HCEC 1CT (cell line): ENCODE measurements at regions not wholly inside any gene's neighbourhood (a gene's known extent, or its start where the extent isn't known, plus 50 kb on each side); places are given as distances from the start of the nearest gene placed in this dataset.
"Not testable (repeated sequence)": the region's sequence is repeated elsewhere in the genome, so short reads cannot be mapped to it uniquely, and the experiment has no call there.

Source experiments
- DNase-seq: peaks from one replicate; pipeline ENCODE4 v3.0.0-alpha.2; 2017

DNA sequence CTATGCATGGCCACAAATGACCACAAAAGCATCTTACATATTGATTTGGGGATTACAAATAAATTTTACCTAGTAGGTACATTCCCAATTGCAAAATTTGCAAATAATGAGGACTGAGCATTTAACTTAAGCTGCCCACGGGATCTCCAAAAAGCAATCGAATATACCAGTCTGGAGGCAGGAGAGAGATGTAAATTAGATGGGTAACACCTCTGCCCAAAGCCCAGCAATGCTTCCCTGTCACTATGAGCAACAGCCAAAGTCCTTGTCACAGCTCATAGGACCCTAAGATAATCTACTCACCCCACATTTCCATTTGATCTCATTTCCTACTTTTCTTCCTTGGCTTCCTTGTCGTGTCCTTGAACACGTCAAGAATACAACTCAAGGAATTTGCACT, 172.2 kb downstream of the SUCLG1 start:
- DNase-seq, result no peak

DNA sequence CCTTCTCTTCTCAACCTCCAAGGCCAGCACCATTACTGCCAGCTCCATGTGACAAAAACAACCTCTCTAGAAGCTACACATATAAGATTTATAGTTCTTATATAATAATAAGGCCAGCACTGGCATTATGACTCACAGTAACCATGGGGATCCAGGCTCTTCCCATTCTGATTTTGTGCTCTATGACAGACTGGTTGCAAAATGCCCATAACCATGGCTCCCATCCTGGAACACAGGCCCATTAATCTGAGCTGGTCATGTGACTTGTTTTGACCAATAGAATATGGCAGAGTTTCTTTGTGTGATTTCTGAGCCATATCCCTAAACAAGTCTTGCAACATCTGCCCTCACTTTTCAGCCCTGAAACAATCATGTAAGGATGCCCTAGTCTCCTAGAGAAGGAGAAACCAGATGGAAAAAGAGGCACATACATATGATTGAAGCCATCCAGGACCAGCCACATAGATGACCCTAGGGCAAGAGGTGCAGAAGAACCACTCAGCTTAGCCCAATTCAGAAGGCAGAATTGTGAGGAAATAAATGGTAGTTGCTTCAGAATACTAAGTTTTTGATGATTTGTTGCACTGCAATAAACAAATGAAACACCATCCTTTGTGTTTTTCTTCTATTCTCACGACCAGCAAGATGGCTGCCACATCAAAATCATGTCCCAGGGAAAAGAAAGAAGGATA, 173.9 kb downstream of the SUCLG1 start:
- DNase-seq, result no peak

DNA sequence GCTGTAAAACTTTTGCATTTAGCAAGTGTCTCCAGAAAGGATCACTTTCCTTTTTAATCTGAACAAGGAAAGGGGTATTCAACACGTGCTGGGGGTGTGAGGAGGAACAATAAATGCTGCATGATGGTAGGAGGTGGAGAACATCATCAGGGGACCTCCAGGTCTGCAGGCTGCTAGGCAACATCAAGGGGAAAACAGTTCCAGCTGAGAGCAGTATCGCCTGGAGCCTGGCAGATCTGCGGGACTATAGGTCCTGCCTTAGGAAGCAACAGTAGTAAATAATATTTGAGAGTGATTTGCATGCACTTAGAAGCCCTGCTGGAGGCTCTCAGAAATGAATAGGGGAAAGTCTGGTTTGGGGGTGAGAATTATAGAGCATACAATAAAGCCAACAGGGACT, 175.6 kb downstream of the SUCLG1 start:
- no peak for DNase-seq

DNA sequence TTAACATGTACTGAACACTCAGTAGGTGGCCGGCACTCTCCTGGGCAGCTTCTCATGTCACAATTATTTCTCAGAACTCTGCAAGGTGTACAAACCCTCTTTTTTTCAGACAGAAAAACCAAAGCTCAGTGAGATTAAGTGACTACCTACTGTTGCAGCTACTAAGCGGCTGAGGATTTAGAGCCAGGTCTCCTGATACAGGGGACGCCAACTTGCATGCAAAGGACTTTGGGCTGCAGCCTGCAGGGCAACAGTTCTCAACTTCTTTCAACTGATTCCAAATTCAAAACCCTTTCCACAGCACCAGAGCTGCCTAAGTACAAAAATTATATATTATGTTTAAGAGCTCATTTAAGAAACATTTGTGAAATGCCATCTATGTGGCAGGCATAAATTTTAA, 177.6 kb downstream of the SUCLG1 start:
- no peak for DNase-seq

DNA sequence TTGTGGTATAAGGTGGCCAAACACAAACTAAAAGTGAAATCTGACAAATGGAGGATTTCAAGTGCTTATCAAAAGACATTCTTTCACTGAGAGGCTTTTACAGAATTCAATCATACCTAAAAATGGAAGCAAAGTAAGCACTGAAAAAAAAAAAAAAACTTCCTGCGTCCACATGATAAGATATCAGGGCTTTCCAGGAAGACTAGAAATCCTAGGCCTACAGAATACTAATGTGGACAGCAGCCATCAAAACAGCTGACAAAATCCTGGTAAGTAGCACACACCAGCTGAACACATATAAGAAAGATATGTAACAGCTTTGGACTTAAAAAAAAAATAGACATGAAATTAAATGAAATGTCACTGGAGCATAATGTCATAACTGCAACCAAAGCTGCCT, 178.2 kb downstream of the SUCLG1 start:
- no peak for DNase-seq

DNA sequence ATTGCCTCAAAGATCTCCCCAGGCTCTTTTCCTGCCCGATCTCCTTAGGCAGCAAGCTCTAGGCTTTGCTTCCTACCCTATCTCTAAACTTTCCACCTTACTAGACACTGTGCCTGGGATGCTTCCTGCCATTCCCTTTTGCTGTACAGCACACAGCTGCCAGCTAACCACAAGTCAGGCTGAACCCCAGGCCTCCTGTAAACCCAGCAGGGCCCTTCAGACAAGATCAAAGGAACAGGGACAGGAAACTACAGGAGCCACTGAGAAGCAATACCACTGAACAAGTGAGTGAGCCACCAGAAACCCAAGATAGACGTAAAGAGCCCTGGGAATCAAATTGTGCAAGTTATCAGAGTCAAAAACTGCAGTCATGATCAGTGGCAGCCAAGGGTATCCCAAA, 180.7 kb downstream of the SUCLG1 start:
- no peak for DNase-seq

DNA sequence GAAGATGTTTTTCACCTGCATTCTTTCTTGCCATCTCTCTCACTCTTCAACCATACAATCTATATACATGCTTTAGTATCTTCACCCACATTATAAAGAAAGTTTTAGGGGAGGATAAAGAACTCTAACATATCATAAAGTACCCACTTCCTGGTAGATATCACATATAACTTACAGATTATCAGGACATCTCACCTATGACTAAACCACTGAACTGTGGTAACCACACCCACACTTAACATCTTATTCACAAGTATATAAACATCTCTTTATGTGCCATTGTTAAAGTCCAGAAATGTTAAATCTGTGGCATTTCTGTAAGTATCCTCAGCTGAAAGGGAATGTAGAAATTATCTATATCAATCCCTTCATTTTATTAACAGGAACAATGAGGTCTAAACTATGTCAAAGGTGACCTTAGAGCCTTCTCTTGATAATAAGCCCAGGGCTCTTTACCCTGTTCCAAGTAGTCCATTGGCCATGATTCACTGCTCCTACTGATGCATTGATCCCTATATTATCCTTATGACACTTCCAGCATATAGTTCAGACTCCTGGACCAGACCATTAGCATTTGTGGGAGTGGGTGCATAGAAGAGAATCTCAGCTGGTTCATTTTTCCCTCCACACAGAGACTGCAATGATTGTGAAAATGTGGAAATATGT, 182.4 kb downstream of the SUCLG1 start:
- DNase-seq, result no peak

DNA sequence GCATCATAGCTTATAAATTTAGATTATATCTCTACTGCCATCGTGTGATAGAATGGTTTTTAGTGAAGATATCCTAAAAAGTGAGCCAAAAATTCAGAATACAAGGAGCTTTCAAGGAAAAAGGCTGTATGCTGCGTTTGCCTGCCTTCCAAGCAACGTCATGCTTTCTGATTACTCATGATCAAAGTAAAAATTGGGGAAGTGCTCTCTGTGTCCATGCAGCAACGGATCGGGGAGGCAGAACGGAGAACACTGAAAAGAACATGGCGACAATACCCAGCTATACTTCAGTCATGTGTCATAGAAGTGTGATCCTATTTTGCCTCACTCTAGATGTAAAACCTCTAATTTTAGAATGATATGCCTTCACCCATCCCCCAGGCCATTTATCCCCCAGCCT, 185.7 kb downstream of the SUCLG1 start:
- no peak for DNase-seq

DNA sequence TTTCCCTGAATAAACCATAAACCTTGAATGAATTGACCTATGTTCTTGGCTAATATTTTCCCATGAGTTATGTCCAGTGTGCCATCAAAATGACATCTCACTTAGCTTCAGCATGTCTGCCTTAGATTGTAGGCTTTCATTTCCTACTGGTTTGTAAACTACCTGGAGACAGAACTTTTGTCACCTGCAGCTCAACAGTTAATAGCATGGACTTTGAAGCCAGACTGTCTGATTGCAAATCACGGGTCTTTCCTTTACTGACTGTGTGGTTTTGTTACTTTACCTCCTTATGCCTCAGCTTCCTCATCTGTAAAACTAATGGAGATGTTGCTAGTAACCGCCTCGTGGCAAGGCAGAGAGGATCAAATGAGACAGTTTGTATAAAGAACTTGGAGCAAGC, 187.1 kb downstream of the SUCLG1 start:
- no peak for DNase-seq

DNA sequence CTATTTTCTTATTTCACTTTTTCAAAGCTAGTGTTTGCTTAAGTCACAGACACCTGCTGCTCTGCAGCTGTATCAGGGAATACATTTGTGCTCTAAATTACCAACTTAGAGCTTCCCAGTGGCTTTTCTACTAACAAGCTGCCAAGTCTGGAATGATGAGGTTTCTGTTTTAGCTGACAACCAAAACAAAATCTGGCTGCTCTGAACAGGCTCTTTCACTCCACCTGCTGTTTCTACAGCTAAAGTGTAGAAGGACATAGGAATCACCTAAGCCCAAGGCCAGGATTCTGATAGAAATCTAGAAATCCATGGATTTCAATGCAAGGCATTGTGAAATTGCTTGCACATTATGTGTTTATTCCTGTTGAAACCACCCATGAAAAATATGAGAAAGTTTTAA, 201.2 kb downstream of the SUCLG1 start:
- DNase-seq, result no peak

DNA sequence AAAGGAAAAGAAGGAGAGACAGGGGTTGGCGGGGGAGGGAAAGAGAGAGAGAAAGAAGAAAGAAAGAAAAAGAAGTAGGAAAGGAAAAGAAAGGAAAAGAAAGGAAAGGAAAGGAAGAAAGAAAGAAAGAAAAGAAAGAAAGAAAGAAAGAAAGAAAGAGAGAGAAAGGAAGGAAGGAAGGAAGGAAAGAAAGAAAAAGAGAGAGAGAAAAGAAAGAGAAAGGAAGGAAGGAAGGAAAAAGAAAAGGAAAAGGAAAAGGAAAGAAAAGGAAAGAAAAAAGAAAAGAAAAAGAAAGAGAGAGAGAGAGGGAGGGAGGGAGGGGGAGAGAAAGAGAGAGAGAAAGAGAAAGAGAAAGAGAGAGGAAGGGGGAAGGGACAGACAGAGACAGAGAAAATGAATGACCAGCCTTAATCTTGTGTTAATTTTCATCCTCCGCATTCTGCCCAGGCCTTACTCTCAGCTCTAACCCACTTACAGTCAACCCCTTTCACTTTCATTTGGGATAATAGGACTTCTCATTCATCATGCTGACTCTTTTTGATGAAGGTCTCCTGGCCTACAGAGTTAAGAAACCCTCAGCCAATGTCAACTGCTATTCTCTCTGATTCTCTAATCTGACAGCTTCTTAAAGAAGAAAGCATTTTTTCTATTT, 207.3 kb downstream of the SUCLG1 start:
- DNase-seq, result no peak

DNA sequence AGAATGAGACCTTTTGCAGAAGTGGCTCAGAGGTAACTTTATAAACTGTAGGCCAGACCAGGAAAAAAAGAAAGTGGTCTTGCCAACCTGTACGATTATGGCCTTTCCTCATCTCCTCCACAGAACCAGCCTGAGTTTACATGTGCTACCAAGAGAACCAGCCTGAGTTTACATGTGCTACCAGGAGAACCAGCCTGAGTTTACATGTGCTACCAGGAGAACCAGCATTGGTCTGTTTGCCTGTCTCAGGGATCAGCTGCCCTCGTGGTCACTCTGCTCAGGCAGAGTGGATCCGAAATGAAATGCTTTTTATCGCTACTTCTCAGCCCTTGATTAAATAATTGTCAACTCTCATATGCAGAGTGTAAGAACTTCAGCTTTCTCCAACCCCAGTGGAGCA, 209.9 kb downstream of the SUCLG1 start:
- DNase-seq, result no peak

DNA sequence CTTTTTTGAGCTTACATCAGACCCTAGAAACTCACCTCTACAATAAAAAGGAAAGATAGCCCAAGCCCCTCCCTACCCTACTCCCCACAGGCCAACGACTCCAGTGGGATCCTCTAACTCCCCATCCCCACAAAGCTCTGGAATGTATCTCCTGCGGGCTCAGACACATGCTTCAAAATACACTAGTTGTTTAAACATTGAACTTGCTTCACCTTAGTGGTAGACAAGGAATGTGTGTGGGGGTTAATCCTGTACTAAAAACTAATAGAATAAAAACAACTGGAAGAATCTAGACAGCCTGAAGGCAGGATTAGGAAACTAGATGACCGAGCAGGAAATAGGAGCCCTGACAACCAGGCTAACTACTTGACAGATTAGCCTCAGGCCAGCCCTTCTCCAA, 211.5 kb downstream of the SUCLG1 start:
- no peak for DNase-seq

DNA sequence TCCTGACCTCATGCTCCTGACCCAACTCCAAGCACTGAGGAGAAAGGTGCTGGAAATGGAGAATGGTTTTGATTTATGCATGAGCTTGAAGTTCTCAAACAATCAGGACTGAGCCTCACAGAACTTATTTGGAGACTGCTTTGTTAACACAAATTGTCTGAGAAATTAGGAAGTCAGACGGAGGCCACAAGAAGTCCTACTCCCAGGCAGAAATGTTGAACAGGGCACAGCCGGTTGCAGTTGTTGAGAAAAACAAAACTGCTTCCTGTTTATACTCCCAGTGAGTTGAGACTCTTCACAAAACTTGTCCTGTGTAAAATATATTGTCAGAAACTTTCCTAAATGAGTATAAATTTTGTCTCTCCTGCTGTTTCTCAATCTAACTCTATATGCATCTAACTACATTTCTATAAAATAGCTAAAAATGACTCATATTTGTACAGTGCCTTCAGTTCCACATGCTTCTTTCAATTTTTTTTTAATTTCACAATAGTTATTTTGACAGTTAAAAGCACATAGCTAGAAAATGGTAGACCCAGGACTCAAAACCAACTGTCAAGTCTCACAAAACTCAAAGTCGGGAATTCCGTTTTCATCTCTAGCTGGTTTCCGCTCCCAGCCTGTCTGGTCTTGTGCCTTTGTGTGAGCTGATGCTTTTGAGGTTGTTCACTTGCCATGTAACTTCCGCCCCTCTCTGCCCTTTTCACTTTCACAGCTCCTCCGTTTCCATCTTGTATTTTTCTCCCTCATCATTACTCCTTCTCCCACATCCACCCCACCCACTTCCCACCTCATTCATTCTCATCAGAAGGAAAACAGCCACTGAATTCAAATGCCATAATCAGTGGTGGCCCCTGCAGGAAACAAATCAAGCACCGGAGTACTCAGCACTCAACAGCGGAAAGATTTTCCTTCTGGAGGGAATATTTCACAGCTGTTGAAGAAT, 215.0 kb downstream of the SUCLG1 start:
- no peak for DNase-seq

DNA sequence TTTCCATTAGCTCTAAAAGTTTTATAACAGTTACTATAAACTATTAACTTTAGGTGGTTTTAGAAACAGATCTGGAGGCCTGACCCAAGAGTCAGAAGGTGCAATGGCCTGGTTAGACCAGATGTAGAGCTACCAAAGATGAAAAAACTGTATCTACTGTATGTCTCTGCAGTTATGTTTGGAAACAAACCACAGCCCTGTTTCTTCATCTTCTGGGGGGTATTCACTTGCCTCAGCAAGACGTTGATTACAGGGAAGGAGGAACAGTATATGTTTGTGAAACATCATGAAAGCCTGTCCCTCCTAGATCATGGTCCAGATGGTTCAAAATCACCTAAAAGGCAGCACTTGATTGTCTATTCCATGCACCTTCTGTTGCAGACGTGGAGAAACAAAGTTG, 220.2 kb downstream of the SUCLG1 start:
- no peak for DNase-seq

DNA sequence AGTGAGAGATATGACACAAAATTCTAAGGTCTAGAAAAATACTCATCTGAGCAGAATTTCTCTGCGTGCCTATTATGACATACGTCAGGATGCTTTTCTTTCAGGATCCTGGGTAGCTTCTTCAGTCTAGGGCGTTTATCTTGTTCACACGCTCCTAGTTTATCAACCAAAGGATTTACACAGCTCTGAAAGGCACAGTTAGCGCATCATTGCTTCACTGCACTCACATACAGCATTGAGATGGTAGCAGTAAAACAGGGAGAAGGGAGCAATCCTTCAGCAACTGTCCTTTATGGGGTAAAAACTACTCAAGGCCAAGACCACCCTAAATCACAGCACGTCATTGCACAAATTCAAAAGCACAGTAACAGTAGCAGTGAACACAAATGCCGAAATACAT, 222.8 kb downstream of the SUCLG1 start:
- no peak for DNase-seq

DNA sequence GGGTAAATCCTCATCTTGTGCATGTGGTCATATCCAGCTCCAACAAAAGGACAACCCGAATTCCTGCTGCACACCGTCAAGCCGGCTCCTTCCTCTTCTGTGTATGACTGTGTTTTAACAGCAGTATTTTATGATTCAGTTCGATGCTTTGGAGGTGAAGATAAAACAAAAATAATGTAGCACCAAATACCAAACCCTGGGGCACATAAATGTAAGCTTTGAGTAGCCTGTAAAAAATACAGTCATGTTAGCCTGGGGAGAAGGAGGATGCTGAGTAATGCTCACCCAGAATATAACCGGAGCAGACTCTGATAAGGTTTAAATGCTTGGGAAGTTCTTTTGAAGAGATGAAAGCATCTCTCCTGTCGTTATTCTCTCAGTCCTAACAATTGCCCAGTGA, 225.0 kb downstream of the SUCLG1 start:
- no peak for DNase-seq

DNA sequence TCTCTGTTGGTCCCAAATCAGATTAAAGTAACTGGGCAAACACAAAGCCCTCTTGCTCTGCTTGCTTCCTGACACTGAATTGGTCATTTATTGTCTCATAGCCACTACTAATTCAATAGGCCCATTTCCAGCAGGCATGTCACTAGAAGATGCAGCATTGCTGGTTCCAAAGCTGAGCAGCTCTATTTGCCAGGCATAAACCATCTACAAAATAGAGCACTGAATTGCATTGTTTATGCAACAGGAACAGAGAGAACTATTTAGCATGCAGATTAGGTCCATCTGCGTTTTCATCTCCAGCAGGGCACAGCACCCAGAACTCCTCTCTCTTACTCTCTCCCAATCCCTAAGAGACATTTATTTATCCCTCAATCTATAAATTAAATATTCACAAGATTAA, 227.6 kb downstream of the SUCLG1 start:
- no peak for DNase-seq

DNA sequence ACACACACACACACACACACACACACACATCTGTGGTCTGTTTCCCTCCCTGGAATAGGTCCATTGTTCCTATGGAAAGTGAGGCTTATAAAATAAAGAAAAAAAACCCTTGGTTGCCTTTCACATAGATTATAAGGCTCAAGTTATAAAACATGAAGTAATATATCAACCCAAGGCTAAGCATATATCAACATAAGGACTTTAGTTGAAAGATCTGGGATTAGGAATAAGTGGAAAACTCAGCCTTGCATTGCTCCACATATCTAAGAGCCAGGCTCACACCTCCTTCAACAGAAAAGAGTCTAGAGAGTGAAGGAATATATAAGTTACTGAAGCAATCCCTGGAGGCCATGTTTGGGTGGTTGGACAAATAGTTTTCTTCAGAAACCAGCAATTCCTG, 235.0 kb downstream of the SUCLG1 start:
- DNase-seq, result no peak

DNA sequence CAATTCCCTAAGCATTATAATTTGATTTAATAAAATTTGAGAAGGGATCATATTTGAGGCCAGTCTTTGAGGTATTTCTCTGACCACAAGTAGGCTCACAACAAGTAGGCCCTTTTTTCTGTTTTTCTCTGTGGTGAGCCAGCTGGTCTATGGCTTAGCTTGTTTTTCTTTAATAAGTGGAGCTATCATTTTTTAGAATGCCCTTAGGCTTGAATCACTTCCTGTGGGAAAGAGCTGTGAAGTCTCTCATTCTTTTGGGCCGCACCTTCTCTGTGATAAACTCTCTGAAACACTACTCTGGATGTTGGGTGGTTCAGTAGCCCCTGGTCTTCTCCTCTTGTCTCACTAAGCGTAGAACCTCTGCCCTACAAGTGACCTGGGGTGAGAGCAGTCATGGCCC, 235.9 kb downstream of the SUCLG1 start:
- no peak for DNase-seq

DNA sequence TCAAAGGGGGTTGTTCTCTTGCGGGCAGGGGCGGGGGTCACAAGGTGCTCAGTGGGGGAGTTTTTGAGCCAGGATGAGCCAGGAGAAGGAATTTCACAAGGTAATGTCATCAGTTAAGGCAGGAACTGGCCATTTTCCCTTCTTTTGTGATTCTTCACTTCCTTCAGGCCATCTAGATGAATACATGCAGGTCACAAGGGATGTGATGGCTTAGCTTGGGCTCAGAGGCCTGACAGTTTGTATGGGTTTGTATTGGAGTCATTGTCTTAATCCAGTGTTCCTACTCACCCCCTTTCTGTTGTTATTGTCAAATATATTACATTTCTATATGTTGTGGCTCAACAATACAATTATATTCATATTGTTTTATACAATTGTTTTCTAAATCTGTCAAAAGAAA, 238.0 kb downstream of the SUCLG1 start:
- not testable (repeated sequence) for DNase-seq

DNA sequence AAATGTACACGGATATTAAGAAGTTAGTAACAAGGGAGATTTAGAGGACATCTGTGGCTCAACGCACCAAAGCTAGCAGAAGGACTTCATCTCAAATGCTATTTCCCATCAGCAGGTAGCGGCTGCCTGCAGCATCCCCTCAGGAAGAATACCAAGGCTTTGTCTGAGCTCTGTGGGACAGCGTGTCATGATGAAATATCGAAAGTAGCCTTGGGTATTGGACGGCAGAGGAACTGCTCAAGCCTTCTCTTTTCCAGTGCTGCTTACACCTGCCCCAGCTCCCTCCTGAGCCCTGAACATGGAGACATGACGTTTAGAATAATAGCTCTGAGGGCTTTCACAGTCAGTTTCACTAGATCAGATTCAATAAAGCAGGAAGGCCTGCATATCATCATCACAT, 241.6 kb downstream of the SUCLG1 start:
- DNase-seq, result no peak

DNA sequence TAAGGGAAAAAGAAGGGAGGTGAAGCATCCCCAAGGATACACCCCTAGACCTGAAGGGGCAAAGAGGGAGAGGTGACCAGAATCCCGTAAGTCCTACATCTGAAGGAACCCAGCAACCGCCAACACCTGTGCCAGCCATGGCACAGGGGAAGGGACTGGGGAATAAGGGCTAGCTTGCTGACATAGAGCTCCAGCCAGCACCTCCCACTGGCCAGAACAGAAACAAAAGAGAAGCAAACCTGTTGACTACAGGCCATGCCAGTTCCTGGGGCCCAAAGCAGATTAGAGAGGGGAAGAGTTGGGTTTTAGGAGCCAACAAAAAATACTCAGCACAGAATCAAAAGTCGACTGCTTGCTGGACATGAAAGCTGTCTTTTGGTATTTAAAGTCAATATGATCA, 244.6 kb downstream of the SUCLG1 start:
- DNase-seq, result no peak
